ENCODE measurements at regions not wholly inside any gene's neighbourhood (a gene's known extent, or its start where the extent isn't known, plus 50 kb on each side); places are given as distances from the start of the nearest gene placed in this dataset.

- TF ChIP-seq SNAPC4 (CRISPR knock-in tag; IDR thresholded peaks at IDR 0.05), result 0 out of 2 replicates have a peak, but pooled peaks have one; percentile 62
- TF ChIP-seq ZNF142 (CRISPR knock-in tag; IDR thresholded peaks at IDR 0.05), result peak; percentile 81; the same call in 1 of the 2 replicates
- TF ChIP-seq TBX2 (CRISPR knock-in tag; IDR thresholded peaks at IDR 0.05; ENCODE audit: borderline replicate concordance), result peak; percentile 76
- TF ChIP-seq ATAD3A (CRISPR knock-in tag; IDR thresholded peaks at IDR 0.05), result no peak
- TF ChIP-seq IRX3 (CRISPR knock-in tag; IDR thresholded peaks at IDR 0.05; ENCODE audit: borderline replicate concordance, low read depth), result no peak
- peak; percentile 89 for TF ChIP-seq NCOA2 (CRISPR knock-in tag; IDR thresholded peaks at IDR 0.05)
- no peak for TF ChIP-seq TBL1XR1 (IDR thresholded peaks at IDR 0.05; ENCODE audit: borderline replicate concordance, low read length, partially characterized antibody)
- 0 out of 2 replicates have a peak, but pooled peaks have one; percentile 42 for TF ChIP-seq FOXJ3 (CRISPR knock-in tag; IDR thresholded peaks at IDR 0.05; ENCODE audit: borderline replicate concordance)
- TF ChIP-seq BCL3 (CRISPR knock-in tag; IDR thresholded peaks at IDR 0.05), result no peak
- TF ChIP-seq ZFP82 (CRISPR knock-in tag; IDR thresholded peaks at IDR 0.05; ENCODE audit: borderline replicate concordance), result no peak
- TF ChIP-seq SOX6 (IDR thresholded peaks at IDR 0.05), result no peak
- peak; percentile 91 for TF ChIP-seq SOX6 (CRISPR knock-in tag; IDR thresholded peaks at IDR 0.05)
- TF ChIP-seq TGIF2 (CRISPR knock-in tag; IDR thresholded peaks at IDR 0.05), result peak; percentile 69; the same call in 1 of the 2 replicates
- peak; percentile 85 for TF ChIP-seq ZBTB25 (CRISPR knock-in tag; IDR thresholded peaks at IDR 0.05)
- TF ChIP-seq ZBTB7B (CRISPR knock-in tag; IDR thresholded peaks at IDR 0.05), result no peak; the same call in 1 of the 2 replicates
- peak; percentile 80; the same call in 1 of the 2 replicates for TF ChIP-seq ZNF761 (CRISPR knock-in tag; conservative IDR thresholded peaks at IDR 0.05)
These were observed 269.9 kb upstream of the SORL1-AS1 start (continued) for GRCh38 chr11:121722431-121723245.

Measured in HepG2 (cell line).